Mesothelial cell of epicardium (in vitro differentiated cells): ENCODE measurements at regions not wholly inside any gene's neighbourhood (a gene's known extent, or its start where the extent isn't known, plus 50 kb on each side); places are given as distances from the start of the nearest gene placed in this dataset.

ENCODE experiments used
- DNase-seq, 2 experiments: peaks; one replicate each; pipeline ENCODE4 v3.0.0; 2021; ENCODE audit warnings: low spot score in 2 of 2; ENCODE audit not compliant: unreplicated experiment in 2 of 2
- H3K27ac Mint-ChIP-seq: 2 replicates; pipeline ENCODE4 v1.8.0; 2021; ENCODE audit warnings: mixed read lengths
- H3K27me3 Mint-ChIP-seq: 2 replicates; pipeline ENCODE4 v1.8.0; 2021; ENCODE audit warnings: low read depth, mixed read lengths
- H3K36me3 Mint-ChIP-seq: 2 replicates; pipeline ENCODE4 v1.8.0; 2021; ENCODE audit warnings: mixed read lengths
- H3K4me1 Mint-ChIP-seq: 2 replicates; pipeline ENCODE4 v1.8.0; 2021; ENCODE audit warnings: mixed read lengths
- H3K4me3 Mint-ChIP-seq: 2 replicates; pipeline ENCODE4 v1.8.0; 2021; ENCODE audit warnings: mild to moderate bottlenecking, moderate library complexity, mixed read lengths
- H3K9me3 Mint-ChIP-seq: 2 replicates; pipeline ENCODE4 v1.8.0; 2021; ENCODE audit warnings: mixed read lengths
- TF ChIP-seq, protein P1 (sequence below): fragments of 200-600 bp; sonication (generic); IDR thresholded peaks from one replicate; pipeline ENCODE4 v1.5.0; 2021; ENCODE audit warnings: antibody characterized with exemption; ENCODE audit not compliant: unreplicated experiment

DNA sequence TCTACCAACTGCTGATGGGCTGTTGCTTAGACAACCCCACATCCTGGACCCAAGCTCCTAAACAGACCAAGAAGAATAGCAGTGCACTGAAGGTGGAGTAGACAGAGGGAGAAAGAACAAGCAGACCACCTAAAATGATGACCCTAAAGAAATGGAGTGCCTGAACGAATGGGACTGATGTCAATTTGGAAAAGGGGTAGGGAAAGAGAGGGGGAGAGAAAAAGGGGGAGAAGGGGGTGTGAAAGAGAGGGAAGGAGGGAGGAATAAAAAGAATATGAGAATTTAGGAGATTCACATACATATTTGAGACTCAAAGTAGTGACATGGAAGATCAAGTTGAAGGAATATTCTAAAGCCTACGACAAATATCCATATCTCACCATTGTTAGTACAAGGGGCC is 144.4 kb upstream of the DUSP10 start:
- no peaks in the 10 kb centered on the region for H3K36me3 Mint-ChIP-seq
- H3K4me1 Mint-ChIP-seq, result no peaks in the 10 kb centered on the region
- H3K9me3 Mint-ChIP-seq, result no peaks in the 10 kb centered on the region
- DNase-seq, result no peak
- no peak overlapping the region for H3K27ac Mint-ChIP-seq
- H3K4me3 Mint-ChIP-seq, result no peak overlapping the region
- TF ChIP-seq, protein P1, sequence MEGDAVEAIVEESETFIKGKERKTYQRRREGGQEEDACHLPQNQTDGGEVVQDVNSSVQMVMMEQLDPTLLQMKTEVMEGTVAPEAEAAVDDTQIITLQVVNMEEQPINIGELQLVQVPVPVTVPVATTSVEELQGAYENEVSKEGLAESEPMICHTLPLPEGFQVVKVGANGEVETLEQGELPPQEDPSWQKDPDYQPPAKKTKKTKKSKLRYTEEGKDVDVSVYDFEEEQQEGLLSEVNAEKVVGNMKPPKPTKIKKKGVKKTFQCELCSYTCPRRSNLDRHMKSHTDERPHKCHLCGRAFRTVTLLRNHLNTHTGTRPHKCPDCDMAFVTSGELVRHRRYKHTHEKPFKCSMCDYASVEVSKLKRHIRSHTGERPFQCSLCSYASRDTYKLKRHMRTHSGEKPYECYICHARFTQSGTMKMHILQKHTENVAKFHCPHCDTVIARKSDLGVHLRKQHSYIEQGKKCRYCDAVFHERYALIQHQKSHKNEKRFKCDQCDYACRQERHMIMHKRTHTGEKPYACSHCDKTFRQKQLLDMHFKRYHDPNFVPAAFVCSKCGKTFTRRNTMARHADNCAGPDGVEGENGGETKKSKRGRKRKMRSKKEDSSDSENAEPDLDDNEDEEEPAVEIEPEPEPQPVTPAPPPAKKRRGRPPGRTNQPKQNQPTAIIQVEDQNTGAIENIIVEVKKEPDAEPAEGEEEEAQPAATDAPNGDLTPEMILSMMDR, result no peak
- H3K27me3 Mint-ChIP-seq, result peaks cover 5% of the 10 kb centered on the region

DNA sequence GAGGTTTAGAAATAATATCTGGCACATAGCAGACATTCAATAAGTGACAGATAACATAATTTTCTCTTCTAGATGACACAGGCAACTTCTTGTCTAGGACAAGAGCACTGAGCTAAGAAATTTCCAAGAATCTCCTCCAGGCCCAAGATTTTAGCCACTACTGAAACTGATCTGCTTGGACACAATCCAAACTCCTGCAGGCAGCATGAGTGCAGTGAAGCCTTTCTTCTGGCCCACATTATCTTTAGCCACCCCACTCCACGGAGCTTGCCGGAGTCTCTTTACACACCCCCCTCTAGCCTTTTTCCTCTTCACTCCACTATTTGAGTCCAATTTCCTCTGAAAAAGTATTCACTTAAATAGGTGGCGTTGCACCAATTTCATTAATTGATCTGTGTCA is 142.9 kb upstream of the DUSP10 start:
- H3K9me3 Mint-ChIP-seq, result no peaks in the 10 kb centered on the region
- peaks cover 5% of the 10 kb centered on the region for H3K27me3 Mint-ChIP-seq
- no peak overlapping the region for H3K27ac Mint-ChIP-seq
- TF ChIP-seq, protein P1, result no peak
- no peak for DNase-seq
- H3K4me3 Mint-ChIP-seq, result no peak overlapping the region
- H3K4me1 Mint-ChIP-seq, result peaks cover 2% of the 10 kb centered on the region
- H3K36me3 Mint-ChIP-seq, result no peaks in the 10 kb centered on the region

DNA sequence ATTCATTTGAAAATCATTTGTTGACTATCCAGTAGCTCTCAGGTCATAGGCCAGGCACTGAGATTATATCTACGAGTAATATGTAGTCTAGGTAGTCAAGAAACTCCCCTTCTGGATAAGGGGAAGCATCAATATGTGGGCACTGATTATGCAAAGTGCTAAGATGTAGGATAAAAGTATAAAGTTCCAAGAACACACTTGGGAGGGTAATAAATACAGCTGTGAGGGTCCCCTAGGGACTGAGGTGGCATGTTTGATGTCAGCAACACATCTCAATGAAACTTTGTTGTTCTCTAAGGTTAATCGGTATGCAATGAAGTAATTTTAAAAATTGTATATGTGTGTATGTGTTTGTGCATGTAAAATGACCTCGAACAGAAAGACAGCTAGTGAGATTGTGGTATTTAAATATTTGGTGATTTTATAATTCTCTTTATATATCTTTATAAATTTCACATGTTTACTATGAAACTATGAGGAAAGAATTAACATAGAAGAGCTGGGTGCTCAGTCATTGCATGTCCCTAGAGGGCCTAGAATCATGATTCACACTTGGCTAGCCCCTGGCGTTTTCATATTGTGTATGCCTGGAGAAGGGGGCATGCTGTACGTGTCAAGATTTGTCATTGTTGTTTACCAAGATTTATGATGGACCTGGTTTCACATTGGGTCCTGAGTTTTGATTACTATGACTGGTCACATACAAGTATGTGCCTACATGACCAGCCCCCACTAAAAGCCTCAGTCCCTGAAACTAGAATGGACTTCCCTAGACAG is 140.1 kb upstream of the DUSP10 start:
- Mint-ChIP-seq H3K27ac (no peak overlapping the region), H3K4me1 (peaks cover 8% of the 10 kb centered on the region), H3K9me3 (no peaks in the 10 kb centered on the region), H3K4me3 (no peak overlapping the region), H3K27me3 (no peaks in the 10 kb centered on the region), H3K36me3 (no peaks in the 10 kb centered on the region)
- no peak for DNase-seq
- TF ChIP-seq, protein P1, result no peak

DNA sequence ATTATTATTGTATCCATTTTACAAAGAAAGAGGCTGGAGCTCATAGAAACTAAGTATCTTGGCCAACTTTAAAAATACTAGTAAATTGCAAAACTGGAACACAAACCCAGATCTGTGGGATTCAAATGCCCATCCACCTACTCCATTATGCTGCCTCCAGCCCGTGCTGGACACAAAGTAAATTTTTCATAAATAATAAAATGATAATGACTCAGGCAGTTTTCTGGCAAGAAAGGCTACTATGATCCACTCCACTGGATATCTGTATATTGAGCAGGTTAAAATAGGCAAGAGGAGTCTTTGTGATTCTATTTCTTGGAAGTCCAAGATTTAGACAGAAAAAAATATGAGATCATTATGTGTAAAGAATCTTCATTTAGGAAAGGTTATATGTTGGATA is 138.3 kb upstream of the DUSP10 start:
- Mint-ChIP-seq H3K9me3 (no peaks in the 10 kb centered on the region), H3K4me3 (no peak overlapping the region), H3K27ac (no peak overlapping the region), H3K4me1 (peaks cover 8% of the 10 kb centered on the region), H3K36me3 (no peaks in the 10 kb centered on the region), H3K27me3 (no peaks in the 10 kb centered on the region)
- no peak for DNase-seq
- TF ChIP-seq, protein P1, result no peak

DNA sequence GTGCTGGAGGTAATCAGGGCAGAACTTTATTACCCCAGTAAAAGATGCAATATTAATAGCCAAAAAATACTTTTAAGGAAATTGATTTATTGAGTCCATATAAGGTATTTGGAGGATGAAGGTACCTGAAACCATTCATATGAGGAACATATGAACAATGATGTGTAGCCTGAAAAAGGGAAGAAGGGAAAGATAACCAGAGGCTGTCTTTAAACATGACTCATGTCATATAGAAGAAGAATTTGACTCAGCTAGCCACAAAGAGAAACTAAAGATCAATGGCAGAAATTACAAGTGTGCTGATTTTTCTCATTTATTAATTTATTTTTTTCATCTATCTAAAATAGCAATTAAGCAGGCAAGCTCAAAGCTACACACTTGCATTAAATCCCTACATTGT is 136.2 kb upstream of the DUSP10 start:
- H3K27me3 Mint-ChIP-seq, result no peaks in the 10 kb centered on the region
- no peak overlapping the region for H3K4me3 Mint-ChIP-seq
- TF ChIP-seq, protein P1, result no peak
- no peaks in the 10 kb centered on the region for H3K9me3 Mint-ChIP-seq
- DNase-seq, result no peak
- H3K27ac Mint-ChIP-seq, result no peak overlapping the region
- no peaks in the 10 kb centered on the region for H3K36me3 Mint-ChIP-seq
- peaks cover 10% of the 10 kb centered on the region for H3K4me1 Mint-ChIP-seq
